SK-N-SH treated with all-trans-retinoic acid at 6 μM for 48 hours (cell line): ENCODE measurements at regions not wholly inside any gene's neighbourhood (a gene's known extent, or its start where the extent isn't known, plus 50 kb on each side); places are given as distances from the start of the nearest gene placed in this dataset.

Source experiments
- ARNTL ChIP-seq: fragments of 450-650 bp; formaldehyde crosslinking; IDR thresholded peaks from 2 replicates; pipeline ENCODE4 v1.5.0; 2020; ENCODE audit warnings: low read depth, mild to moderate bottlenecking, moderate library complexity, borderline replicate concordance
- CSDC2 ChIP-seq: fragments of 250-450 bp; sonication (Bioruptor Pico); IDR thresholded peaks from 2 replicates; pipeline ENCODE4 v1.5.0; 2020; ENCODE audit warnings: mild to moderate bottlenecking, moderate library complexity
- ISL1 ChIP-seq: fragments of 250-450 bp; sonication (Bioruptor Pico); IDR thresholded peaks from 2 replicates; pipeline ENCODE4 v2.1.2; 2022; ENCODE audit warnings: mild to moderate bottlenecking, moderate library complexity
- OSR1 ChIP-seq: fragments of 250-450 bp; sonication (Bioruptor Pico); IDR thresholded peaks from 2 replicates; pipeline ENCODE4 v1.8.0; 2022; ENCODE audit warnings: moderate library complexity, mild to moderate bottlenecking, inconsistent platforms
- PPARA ChIP-seq: fragments of 250-450 bp; sonication (Bioruptor Pico); IDR thresholded peaks from 2 replicates; pipeline ENCODE4 v1.5.0; 2020; ENCODE audit warnings: mild to moderate bottlenecking, borderline replicate concordance
- TCF4 ChIP-seq: fragments of 250-450 bp; sonication (Bioruptor Pico); IDR thresholded peaks from 2 replicates; pipeline ENCODE4 v1.8.0; 2021; ENCODE audit warnings: mild to moderate bottlenecking, moderate library complexity, borderline replicate concordance
- TOX ChIP-seq: fragments of 250-450 bp; sonication (Bioruptor Pico); IDR thresholded peaks from 2 replicates; pipeline ENCODE4 v1.8.0; 2021; ENCODE audit warnings: mild to moderate bottlenecking, moderate library complexity, borderline replicate concordance
- ZC3H10 ChIP-seq: fragments of 250-450 bp; sonication (Bioruptor Pico); IDR thresholded peaks from 2 replicates; pipeline ENCODE4 v1.5.1; 2021; ENCODE audit warnings: mild to moderate bottlenecking, moderate library complexity
- ZFP3 ChIP-seq: fragments of 250-450 bp; sonication (Bioruptor Pico); IDR thresholded peaks from 2 replicates; pipeline ENCODE4 v1.5.0; 2020; ENCODE audit warnings: mild to moderate bottlenecking, moderate library complexity
- TF ChIP-seq, protein P1 (sequence below): fragments of 250-450 bp; sonication (Bioruptor Pico); IDR thresholded peaks from 2 replicates; pipeline ENCODE4 v1.8.0; 2020; ENCODE audit warnings: mild to moderate bottlenecking, moderate library complexity, borderline replicate concordance
- TF ChIP-seq, protein P2 (sequence below): fragments of 250-450 bp; sonication (Bioruptor Pico); IDR thresholded peaks from 2 replicates; pipeline ENCODE4 v1.5.1; 2020; ENCODE audit warnings: low read depth, mild to moderate bottlenecking, moderate library complexity
- TF ChIP-seq, protein P3 (sequence below): fragments of 250-450 bp; sonication (Bioruptor Pico); IDR thresholded peaks from 2 replicates; pipeline ENCODE4 v1.8.0; 2021; ENCODE audit warnings: low read depth, mild to moderate bottlenecking, moderate library complexity, borderline replicate concordance

DNA sequence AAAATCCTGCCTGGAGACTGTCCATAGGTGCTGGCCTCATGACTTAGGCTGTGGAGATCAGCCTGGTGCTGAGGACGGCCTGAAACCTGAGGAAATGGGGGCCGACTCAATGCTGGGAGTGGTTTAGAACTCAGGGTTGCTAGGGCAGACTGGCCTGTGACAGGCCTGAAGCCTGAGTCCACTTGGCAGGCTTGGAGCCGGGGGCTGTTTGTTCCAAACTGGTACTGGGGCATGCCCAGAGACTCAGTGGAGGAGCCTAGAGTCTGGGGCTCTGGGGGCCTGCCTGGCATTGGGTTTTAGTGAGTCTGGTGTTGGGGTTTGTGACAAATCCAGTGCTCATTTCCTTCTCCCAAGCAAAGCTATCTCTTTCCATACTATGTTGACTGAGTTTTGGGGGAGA, 489.7 kb upstream of the CNKSR2 start:
- TF ChIP-seq PPARA (CRISPR knock-in tag), result no peak
- no peak for TF ChIP-seq TCF4
- TF ChIP-seq ISL1, result no peak
- TF ChIP-seq, protein P1, sequence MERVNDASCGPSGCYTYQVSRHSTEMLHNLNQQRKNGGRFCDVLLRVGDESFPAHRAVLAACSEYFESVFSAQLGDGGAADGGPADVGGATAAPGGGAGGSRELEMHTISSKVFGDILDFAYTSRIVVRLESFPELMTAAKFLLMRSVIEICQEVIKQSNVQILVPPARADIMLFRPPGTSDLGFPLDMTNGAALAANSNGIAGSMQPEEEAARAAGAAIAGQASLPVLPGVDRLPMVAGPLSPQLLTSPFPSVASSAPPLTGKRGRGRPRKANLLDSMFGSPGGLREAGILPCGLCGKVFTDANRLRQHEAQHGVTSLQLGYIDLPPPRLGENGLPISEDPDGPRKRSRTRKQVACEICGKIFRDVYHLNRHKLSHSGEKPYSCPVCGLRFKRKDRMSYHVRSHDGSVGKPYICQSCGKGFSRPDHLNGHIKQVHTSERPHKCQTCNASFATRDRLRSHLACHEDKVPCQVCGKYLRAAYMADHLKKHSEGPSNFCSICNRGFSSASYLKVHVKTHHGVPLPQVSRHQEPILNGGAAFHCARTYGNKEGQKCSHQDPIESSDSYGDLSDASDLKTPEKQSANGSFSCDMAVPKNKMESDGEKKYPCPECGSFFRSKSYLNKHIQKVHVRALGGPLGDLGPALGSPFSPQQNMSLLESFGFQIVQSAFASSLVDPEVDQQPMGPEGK (CRISPR knock-in tag), result no peak
- TF ChIP-seq TOX (CRISPR knock-in tag), result no peak
- TF ChIP-seq ZFP3, result no peak
- TF ChIP-seq ARNTL (CRISPR knock-in tag), result no peak
- no peak for TF ChIP-seq OSR1 (CRISPR knock-in tag)
- no peak for TF ChIP-seq CSDC2
- TF ChIP-seq ZC3H10 (CRISPR knock-in tag), result no peak
- TF ChIP-seq, protein P2, sequence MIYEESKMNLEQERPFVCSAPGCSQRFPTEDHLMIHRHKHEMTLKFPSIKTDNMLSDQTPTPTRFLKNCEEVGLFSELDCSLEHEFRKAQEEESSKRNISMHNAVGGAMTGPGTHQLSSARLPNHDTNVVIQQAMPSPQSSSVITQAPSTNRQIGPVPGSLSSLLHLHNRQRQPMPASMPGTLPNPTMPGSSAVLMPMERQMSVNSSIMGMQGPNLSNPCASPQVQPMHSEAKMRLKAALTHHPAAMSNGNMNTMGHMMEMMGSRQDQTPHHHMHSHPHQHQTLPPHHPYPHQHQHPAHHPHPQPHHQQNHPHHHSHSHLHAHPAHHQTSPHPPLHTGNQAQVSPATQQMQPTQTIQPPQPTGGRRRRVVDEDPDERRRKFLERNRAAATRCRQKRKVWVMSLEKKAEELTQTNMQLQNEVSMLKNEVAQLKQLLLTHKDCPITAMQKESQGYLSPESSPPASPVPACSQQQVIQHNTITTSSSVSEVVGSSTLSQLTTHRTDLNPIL (CRISPR knock-in tag), result no peak
- TF ChIP-seq, protein P3, sequence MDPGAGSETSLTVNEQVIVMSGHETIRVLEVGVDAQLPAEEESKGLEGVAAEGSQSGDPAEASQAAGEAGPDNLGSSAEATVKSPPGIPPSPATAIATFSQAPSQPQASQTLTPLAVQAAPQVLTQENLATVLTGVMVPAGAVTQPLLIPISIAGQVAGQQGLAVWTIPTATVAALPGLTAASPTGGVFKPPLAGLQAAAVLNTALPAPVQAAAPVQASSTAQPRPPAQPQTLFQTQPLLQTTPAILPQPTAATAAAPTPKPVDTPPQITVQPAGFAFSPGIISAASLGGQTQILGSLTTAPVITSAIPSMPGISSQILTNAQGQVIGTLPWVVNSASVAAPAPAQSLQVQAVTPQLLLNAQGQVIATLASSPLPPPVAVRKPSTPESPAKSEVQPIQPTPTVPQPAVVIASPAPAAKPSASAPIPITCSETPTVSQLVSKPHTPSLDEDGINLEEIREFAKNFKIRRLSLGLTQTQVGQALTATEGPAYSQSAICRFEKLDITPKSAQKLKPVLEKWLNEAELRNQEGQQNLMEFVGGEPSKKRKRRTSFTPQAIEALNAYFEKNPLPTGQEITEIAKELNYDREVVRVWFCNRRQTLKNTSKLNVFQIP, result no peak
